ENCODE measurements at regions not wholly inside any gene's neighbourhood (a gene's known extent, or its start where the extent isn't known, plus 50 kb on each side); places are given as distances from the start of the nearest gene placed in this dataset.

GRCh38 chr17:77441130-77441920 lies 300.6 kb downstream of the SEC14L1 start:
- no peak overlapping the region for H3K27ac ChIP-seq
- no peak for TF ChIP-seq CTCF (conservative IDR thresholded peaks at IDR 0.05)

- H3K27ac ChIP-seq, result no peak overlapping the region
- TF ChIP-seq CTCF (conservative IDR thresholded peaks at IDR 0.05), result no peak
These were observed 301.2 kb downstream of the SEC14L1 start for GRCh38 chr17:77441940-77442339.

DNA sequence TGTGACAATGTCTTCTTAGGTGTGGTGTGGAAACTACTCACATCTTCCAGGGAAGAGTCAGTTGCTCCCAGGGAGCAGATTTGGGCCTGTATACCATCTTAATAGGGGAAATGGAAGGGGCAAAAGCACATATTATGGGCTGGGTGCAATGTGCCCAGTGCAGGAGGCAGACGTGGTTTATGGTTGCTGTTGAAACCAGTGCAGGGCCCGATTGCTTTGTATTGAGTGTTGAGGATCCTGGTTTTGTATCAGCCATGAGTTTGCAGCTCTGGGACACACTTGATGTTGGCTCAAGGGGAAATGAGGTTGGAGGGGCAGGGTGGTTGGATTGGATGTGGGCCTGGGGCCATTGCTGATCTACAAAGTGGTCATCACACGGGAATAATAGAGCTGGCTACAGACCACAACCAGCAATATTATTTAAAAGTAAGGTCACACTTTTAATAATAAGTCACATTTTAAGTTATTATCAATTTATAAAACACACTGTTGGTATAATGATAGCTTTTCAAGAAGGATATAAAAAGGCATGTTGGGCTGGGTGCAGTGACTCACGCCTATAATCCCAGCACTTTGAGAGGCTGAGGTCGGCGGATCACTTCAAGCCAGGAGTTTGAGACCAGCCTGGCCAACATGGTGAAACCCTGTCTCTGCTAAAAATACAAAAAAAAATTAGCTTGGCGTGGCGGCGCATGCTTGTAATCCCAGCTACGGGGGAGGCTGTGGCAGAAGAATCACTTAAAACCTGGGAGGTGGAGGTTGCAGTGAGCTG lies 302.4 kb downstream of the SEC14L1 start:
- TF ChIP-seq CTCF (conservative IDR thresholded peaks at IDR 0.05), result no peak
- H3K27ac ChIP-seq, result no peak overlapping the region

DNA sequence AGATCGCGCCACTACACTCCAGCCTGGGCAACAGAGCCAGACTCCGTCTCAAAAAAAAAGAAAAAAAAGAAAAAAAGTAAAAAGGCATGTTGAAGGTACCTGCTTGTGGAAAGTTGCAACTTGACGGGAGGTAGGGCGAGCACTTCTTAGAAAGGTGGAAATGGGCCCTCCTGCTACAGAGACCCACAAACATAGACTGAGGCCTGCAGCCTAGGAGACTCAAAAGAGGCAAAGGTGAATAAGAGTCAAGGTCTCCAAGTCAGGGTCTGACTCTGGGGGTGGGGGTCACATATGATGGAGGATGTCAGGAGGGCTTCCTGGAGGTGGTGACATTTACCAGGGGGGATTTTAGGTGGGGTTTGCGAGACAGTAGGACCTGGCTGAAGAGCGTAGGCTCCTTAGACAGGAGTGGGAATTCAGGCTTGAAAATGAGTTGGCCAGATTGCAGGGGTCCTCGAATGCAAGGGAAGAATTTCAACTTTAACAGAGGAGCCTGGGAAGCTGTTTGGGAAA lies 303.0 kb downstream of the SEC14L1 start:
- no peak for TF ChIP-seq CTCF (conservative IDR thresholded peaks at IDR 0.05)
- no peak overlapping the region for H3K27ac ChIP-seq

DNA sequence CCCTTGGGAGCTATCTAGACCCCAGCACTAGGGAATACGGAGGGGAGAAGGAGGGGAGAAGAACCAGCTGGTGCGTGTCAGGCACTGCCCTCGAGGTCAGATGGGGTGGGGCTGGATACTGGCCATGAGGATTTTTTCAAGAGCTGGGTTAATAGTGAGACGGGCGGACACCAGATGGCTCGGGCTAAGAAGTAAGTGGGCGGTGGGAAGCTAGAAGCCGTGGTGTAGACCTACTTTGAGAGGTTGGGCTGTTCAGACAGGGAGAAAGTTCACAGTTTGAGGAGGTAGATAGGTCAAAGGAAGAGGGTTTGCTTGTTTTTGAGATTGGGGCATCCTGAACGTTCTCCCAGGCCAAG lies 303.8 kb downstream of the SEC14L1 start:
- no peak overlapping the region for H3K27ac ChIP-seq
- TF ChIP-seq CTCF (conservative IDR thresholded peaks at IDR 0.05), result no peak

DNA sequence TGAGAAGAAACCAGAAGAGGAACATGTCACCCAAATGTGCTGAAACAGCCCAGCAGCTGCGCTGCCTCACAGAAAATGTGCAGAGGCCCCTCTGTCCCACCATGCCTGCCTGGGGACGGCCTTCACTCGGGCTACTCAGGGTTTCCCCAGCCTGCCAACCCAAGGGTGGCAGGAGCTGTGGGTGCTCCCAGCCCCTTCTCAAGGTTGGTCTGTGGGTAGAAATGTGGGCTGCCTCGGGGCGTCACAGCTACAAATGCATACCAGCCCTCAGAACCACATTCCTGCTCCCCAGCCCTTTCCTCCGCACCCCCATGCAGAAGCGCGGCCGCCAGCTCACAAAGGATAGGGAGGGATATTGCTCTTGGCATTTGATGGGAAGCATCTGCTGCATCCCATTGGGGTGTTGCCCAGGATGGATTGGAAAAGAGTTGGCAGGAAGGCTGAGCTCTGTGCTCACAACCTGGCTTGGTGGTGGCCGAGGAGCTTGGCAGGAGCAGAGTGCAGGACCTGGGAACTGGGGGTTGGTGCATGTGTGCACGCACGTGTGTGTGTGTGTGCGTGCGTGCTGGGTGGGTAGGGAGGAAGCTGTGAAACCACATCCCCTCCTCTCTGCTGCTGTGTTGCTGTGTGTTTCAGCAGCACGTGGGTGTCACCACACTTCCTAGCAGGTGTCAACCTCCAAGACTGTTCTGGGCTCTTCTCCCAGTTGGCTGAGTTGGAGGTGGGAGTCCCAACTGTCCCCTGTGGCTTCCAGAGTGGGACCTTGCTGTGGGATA lies 304.4 kb downstream of the SEC14L1 start:
- H3K27ac ChIP-seq, result no peak overlapping the region
- no peak for TF ChIP-seq CTCF (conservative IDR thresholded peaks at IDR 0.05)

All from VCaP (cell line).